ENCODE measurements at regions not wholly inside any gene's neighbourhood (a gene's known extent, or its start where the extent isn't known, plus 50 kb on each side); places are given as distances from the start of the nearest gene placed in this dataset.
"Not testable (repeated sequence)": the region's sequence is repeated elsewhere in the genome, so short reads cannot be mapped to it uniquely, and the experiment has no call there.

- DNase-seq: no peak
Measured at GRCh38 chr16:87144232-87144631, 173.0 kb downstream of the C16orf95 start.

- no peak for DNase-seq
Measured at GRCh38 chr16:87145181-87146176, 171.7 kb downstream of the C16orf95 start.

GRCh38 chr16:87146676-87147075 is 170.5 kb downstream of the C16orf95 start:
- no peak for DNase-seq

GRCh38 chr16:87149051-87149450 is 168.1 kb downstream of the C16orf95 start:
- no peak for DNase-seq

GRCh38 chr16:87150262-87150661 is 166.9 kb downstream of the C16orf95 start:
- no peak for DNase-seq

- DNase-seq: no peak
Measured at GRCh38 chr16:87150681-87151280, 166.4 kb downstream of the C16orf95 start.

GRCh38 chr16:87152221-87152755 is 164.9 kb downstream of the C16orf95 start:
- DNase-seq: no peak

- DNase-seq: no peak
Measured at GRCh38 chr16:87153326-87153725, 163.9 kb downstream of the C16orf95 start.

GRCh38 chr16:87155315-87155714 is 161.9 kb downstream of the C16orf95 start:
- not testable (repeated sequence) for DNase-seq

- no peak for DNase-seq
Measured at GRCh38 chr16:87156195-87156594, 161.0 kb downstream of the C16orf95 start.

- DNase-seq: no peak
Measured at GRCh38 chr16:87160234-87160636, 157.0 kb downstream of the C16orf95 start.

- no peak for DNase-seq
Measured at GRCh38 chr16:87160701-87161337, 156.4 kb downstream of the C16orf95 start.

- not testable (repeated sequence) for DNase-seq
Measured at GRCh38 chr16:87161410-87161809, 155.8 kb downstream of the C16orf95 start.

GRCh38 chr16:87161822-87162676 is 155.1 kb downstream of the C16orf95 start:
- no peak for DNase-seq

GRCh38 chr16:87162799-87163198 is 154.4 kb downstream of the C16orf95 start:
- not testable (repeated sequence) for DNase-seq

- DNase-seq: no peak
Measured at GRCh38 chr16:87163637-87164036, 153.6 kb downstream of the C16orf95 start.

- DNase-seq: no peak
Measured at GRCh38 chr16:87165151-87165550, 152.0 kb downstream of the C16orf95 start.

- DNase-seq: no peak
Measured at GRCh38 chr16:87165885-87166284, 151.3 kb downstream of the C16orf95 start.

GRCh38 chr16:87166321-87166720 is 150.9 kb downstream of the C16orf95 start:
- no peak for DNase-seq

GRCh38 chr16:87166934-87167333 is 150.3 kb downstream of the C16orf95 start:
- DNase-seq: no peak

GRCh38 chr16:87169509-87169995 is 147.6 kb downstream of the C16orf95 start:
- no peak for DNase-seq

- no peak for DNase-seq
Measured at GRCh38 chr16:87170310-87170709, 146.9 kb downstream of the C16orf95 start.

Data from GF-D8 (cell line).